Renal cortex interstitium (tissue), 11 donors: ENCODE measurements at regions not wholly inside any gene's neighbourhood (a gene's known extent, or its start where the extent isn't known, plus 50 kb on each side); places are given as distances from the start of the nearest gene placed in this dataset.

Source experiments
- DNase-seq, 11 donors: peaks; one replicate each; pipeline ENCODE4 v3.0.0-alpha.2; 2013; ENCODE audit warnings: low read depth in 9 of 11, low spot score in 4 of 11; ENCODE audit errors: extremely low read depth in 1 of 11

DNA sequence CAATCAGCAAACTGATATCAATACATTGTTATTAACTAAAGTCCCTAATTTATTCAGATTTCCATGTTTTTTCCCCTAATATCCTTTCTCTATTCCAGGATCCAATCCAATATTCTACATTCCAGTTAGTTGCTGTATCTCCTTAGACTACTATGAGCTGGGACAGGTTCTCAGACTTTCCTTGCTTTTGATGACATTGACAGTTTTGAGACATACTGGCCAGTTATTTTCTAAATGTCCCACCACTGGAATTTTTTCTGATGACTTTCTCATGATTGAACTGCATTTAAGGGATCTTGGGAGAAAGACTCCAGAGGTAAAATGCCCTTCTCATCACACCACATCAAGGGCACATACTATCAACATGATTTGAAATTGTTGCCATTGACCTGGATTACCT, 177.1 kb upstream of the MAF start:
- DNase-seq: no peak

DNA sequence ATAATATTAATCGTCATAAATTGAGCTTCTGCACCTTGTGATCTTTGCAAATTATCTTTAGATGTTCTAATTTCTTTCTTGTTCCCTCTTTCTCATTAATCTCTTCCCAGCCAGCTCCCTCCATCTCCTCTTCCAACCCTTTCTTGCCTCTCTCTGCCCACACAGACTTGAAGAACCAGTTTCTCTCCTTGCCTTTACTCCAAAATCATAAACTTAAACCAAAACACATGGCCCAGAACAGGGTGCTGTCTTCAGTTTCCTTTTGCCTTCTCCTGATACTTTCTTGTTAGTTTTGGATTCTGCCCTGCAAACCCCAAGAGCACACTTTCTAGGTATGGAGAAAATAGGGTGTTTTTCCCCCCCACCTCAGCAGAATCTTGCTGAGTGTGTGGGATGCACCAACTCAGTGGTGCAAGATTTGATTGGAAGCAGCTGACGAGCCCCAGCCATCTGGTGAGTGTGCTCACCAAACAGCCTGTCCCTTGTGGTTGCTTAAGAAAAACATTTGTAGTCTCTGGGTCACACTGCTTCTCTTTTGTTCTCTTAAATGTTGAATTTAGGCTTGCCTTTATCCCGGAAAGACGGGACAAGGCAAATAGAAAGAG, 175.8 kb upstream of the MAF start:
- DNase-seq: peak in 4 of 11 donors; percentile 22 to 42 (median 29)

DNA sequence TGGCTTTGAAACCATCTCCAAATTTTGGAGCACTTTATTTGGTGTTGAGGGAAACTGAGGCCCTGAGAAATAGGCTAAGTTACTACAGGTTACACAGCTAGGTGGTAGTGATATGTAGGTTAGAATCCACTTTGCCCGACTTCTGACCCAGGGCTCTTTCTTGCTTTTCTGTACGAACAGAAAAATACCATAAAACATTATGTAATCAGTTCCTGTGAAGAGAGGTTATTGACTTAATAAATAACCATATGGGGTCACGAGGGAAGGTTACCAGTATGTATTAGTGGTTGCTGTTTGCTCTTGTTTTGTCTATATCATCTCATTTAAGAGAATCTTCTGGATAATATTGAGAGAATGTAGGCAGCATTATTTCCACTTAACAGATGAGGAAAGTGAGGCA, 172.2 kb upstream of the MAF start:
- no peak for DNase-seq

DNA sequence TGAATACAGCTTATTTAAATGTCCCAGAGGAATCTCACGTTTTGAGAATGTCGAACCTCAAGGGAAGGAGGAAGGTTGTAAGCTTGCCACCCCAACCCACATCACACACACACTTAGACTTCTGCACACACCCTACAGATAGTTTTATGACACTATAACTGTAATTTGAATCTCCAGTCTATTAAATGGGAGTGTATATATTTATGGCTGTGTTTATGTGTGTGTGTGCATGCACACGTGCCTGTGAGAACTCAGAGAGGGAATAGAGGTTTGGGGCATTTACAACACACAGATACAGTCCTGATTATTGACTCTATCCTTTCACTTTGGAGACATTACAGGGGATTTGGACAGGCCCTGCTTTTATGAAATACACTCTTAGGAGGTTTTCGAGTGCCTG, 171.5 kb upstream of the MAF start:
- no peak for DNase-seq

DNA sequence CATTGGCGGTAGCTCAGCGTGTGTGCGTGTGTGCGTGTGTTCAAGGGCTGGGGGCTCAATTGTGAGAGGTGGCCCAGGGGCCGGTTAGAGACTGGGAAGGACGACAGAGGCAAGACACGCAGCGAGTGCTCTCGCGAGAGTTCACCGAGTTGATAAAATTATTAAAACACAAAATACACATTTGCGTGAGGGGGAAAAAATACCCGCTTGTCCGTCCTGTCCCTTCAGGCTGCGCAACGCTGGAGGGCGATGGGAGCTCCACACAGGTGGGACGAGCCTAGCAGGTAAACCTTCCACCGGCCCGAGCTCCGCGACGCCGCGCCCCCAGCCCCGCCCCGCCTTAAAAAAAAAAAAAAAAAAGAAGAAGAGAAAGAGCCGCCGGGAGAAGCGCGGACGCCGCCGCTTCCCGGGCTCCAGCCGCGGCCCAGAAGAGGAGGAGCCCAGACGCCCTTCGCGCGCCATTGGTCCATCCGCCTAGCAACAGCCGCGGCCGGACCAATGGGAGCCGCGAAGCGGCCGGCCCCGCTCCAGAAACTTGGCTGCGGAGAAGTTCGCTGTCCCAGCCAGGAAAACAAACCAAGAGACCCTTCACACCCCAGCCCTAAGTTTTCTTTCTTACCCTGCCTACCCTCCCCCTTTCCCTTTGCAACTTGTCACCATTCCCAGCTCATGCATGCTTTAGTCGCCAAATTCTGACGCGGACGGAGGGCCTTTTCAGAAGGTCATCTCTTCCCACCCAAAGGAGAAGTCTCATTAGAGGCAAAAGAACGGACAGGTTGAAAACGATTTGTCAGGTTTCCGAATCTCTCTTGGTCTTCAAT, 169.9 kb upstream of the MAF start:
- peak; percentile 74 to 93 (median 87) for DNase-seq

DNA sequence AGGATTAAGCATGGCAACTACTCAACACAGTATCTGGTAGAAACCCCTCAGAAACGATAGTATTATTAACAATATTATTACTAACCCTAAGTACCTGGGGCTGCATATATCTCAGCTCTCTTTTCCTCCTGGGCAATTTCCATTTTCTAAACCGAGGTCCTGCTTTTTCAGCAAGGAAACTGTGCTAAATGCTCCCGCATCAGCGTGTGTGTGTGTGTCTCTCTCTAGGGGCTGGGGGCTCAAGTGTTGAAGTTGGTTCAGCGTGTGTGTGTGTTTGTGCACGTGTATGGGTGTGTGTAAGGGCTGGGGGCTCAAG, 169.3 kb upstream of the MAF start:
- no peak for DNase-seq

DNA sequence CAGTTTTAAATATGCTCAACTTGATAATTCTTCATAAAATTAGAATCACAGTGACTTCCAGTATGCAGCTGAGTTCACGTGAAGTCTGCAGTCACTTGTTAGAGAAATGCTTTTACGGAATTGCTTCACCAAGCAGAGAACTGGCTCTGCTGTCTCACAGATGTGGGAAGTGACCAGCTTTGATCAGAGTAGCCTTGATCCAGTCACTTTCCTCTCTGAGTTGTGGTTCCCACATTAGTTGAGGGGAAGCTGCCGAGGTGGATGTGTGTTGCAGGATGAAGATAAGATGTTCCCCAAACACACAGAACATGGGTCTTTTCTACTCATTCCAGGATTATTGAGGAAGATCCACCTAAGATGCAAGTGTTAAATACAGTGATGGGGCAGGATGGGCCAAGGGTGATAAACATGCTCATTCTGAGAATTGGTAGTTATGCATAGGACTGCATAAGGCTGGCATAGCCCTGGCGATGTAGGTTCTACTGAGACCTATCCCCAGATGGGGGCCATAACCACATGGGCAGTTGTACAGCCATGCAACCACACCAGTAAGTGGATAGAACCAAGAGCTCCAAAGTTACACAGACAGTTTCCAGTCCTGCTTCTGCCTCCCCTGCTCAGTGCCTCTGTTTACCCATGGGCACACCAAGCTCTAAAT, 168.9 kb upstream of the MAF start:
- DNase-seq: no peak

DNA sequence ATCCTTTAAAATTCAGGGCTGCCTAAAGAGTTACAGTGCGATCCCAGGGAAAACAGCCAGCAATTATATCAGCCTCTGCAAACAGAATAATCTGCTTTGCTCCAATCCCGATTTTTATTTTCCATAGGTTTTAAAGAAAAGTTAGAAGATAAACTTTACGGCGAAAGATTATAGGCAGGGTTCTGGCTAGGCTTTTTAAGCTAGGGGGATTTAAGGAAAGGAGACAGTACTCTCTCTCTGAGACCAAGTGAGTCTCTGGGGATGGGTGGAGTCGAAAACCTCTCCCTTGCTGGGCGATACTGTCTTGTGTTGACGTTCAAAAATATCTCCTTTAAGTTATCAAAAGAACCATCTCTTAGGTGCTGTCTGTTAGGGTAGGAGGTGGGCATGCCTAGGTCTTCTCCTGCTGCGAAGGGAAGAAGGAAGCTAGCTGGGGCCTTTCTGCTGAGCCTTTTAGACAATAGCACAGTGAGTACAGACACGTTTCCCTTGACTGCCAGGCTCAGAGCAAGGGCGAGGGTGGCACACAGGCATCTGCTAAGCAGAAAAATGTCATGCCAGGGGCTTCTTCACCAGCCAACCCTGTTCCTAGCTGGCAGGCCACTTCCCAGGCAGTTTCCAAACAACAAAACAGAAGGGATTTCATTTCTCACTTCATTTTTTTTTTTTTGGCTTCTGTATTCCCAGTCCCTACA, 167.9 kb upstream of the MAF start:
- DNase-seq: peak in 1 of 11 donors; percentile 7

DNA sequence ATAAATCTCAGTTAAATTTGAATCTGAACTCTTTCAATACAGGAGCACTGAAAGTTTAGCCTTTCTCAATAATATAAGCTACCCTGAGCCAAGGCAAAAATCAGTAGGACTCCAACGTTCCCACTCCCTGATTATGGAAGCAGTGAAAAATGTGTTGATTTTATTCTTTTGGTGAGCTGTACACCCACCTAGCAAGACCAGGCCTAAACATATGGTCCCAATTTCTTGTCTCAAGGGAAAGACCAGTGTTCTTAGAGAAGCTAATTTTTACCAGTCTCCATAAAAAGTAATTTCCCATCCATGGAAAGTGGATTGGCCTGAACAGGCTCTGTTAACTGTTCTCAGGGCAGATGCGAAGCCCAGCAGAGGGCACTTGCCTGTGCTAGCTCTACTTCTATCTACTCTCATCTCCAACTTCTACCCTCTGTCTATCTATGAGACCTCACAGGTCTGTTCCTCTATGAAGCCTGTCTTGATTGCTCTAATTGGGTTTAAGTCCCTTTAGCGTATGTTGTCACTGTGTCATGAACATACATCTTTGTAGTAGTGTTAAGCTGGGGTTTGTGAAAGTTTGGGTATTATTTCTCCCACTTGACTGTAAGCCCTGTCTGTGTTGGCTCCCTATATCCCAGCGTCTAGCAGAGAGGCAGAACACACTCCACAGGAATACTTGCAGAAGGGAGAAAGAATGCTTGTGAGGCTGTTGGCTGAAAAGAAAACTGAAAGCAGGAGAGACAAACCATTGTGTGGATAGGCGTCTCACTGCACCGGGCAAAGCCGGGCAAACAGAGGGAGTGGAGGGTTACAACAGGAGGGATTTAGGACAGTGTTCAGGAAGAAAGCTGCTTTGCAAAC, 167.1 kb upstream of the MAF start:
- DNase-seq: no peak

DNA sequence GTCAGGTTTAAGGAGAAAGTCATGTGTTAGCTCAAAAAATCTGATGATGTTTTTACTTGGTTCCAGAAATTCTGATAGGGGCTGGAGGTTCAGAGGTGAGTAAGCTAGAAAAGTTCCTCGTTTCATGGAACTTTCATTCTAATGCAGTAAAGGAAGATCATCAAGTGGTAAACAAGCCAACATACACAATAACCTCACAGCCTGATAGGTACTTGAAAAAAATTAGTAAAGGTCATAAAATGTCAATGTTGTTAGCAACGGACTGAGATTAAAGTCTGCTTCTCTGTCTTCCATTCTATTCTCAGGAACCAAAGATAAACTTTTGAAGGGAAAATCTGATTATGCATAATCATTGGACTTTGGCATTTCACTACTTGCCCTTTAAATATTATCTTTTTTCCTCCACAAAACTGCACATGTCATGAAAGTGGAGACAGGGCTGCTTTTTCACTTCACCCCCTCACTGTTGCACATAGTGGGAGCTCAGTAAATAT, 165.4 kb upstream of the MAF start:
- DNase-seq: no peak

DNA sequence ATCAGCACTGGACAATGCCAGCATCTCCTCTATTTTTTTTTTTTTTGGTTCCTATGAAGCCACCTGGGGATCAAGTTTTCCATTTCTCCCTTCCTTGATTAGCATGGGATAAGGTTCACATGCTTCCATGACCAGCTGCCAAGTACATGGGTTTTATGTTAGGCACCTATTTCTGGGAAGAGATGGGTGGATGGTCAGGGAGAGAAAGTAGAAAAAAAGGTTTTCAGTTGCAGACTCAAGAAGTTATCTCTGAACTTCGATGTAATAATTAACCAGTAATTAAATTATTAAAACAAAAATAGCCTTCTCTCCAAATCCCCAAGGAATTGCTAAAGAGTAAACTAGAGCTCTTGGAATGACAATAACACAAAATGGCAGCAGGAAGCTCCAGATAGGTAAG, 164.9 kb upstream of the MAF start:
- DNase-seq: no peak

DNA sequence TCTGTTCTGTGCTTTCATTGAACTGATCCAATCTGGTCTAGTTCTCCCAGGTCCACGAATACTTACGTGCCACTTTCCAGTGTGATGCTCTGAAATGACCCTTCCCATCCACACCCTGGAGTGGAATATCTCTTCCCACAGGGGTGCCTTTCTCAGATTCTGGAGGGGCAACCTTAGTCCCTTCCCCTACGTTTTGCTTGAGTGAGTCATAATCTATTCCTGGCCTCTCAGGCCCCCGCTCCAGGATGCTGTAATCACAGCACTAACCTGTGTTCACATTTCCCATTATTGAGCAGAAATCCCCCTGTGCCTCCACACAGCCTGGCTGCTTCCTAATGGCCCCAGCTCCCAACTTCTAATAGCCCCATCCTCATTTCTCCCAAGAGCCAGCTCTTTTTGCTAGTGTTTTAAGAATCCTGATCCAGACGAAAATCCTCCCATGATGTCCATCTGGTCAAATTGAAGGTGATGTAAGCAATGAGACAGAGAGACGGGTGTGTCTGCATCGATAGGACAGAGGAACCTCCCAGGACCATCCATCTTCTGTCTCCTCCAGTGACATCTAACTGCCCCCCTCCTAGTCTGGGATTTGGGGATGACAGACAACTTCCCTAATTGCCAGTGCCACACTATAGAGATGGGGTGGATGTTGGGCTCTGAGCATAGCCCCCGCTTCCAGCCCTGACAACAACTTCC, 164.0 kb upstream of the MAF start:
- no peak for DNase-seq

DNA sequence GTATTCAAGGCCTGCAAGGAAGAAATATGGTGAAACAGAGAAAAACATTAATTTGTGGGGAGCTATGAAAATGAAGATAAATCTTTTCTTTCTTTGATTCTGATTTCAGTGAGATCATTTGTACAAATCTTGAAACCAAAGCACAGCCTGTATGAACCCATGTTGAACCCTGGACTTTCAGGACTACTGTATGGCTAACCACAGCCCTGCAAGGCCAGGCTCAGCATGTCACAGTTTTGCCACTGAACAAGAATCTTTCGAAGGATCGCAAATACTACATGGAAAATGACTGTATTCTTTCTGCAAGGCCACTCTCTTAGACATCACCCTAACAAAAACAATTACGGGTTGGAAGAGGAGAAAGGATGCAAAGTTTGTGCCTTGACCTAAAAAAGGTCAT, 161.7 kb upstream of the MAF start:
- no peak for DNase-seq

DNA sequence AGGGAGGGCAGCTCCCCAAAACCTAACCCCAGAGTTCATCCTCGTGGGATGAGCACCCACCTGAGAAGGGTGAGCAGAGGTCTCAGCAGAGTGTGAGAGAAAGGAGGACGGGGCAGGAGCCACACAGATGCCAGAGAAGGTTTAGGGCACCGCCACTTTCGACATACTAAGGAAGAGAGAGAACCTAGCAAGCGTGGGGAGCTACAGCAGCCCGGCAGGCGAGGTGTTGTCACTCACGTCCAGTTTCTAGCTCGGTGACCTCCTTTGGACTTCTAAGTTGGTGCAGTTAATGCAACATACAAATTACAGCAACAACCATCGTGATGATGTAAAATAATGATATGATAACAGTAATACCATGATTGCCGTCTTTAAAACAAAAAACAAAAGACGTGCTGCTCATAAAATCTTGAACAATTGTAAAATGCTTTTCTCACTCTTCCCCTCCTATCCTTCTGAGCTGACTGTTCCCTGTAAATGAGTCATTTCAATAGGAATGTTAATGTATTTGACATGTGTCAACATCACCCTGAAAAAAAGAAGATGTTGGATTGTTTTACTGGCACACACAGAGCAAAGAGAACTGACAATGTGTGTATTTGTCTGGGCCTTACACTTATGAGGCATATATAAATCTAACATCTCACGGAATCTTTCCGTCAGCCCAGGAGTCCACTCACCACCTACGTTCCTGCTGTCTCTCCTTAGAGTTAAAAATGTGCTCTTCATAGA, 158.2 kb upstream of the MAF start:
- no peak for DNase-seq

DNA sequence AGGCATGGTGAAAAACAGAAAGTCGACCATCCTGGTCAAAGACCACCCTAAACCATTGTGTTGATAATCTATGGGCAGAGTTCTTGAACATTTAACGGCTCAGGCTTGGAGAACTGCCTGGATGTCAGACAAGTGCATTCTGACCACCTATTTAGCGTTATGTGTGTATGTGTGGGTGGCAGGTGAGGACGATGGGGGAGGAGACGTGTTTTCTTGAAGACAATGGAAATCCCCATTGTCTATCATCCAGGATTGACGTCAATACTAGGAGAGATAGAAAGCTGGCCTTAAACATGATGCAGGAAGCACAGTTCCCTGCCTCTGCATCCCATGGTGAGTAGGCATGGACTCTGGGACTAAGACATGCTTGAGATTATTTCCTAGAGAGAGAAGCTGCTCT, 157.4 kb upstream of the MAF start:
- DNase-seq: no peak

DNA sequence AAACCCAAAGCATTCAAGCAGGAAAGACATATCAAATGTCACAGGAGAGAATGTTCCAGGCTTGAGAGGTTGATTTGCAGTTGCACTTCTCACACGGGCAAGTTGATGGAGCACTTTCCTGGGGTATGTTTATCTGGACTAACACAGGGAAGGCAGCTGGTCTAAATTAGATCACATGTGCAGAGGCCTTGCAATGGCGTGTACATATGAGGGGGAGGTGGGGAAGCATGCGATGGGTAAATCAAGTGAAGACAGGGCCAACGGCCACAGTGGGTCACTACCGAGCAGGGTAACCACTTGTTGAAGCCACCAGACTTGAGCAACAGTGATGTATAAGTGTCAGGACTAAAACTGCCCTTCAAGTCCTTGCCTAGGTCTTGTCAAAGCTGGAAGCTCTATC, 156.6 kb upstream of the MAF start:
- DNase-seq: no peak

DNA sequence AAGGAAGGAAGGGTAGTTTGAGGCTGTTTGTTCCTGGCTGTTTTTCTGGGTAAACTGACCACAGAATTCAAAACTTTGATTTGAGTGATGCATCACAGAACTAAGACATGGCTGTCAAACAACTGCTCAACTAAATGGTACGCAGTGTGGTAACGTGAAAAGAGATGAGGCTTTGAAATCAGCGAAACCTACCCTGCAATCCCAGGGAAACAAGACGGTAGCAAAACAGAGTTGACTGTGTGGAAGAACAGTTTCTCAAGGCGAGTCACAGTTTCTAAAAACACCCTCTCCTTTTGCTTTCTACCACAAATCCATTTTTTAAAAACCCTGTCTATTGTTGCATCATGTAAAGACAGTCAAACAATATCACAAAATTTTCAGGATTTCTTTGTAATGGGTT, 156.0 kb upstream of the MAF start:
- no peak for DNase-seq

DNA sequence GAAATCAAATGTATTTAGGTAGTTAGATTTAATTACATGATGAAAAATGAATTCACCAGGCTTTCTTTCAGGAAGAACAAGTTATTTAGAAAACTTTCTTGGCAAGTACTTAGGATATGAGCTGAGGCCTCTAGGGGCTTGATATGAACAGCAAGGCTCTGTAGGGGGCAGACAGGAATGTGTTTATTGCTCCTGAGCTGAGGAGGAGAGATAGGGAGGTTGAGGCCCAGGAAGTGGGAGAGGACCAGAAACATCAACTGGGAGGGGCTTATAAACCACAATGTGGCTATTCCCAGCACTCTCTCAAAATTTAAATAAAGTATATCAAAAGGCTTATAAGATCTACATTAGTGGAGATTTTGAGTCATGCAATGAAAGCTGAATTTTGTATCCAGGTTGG, 154.0 kb upstream of the MAF start:
- DNase-seq: no peak
